D721Med (cell line): ENCODE measurements at regions not wholly inside any gene's neighbourhood (a gene's known extent, or its start where the extent isn't known, plus 50 kb on each side); places are given as distances from the start of the nearest gene placed in this dataset.

ENCODE experiments used
- DNase-seq: peaks from one replicate; pipeline ENCODE4 v3.0.0; 2011; ENCODE audit warnings: low spot score; ENCODE audit not compliant: insufficient read length
- FAIRE-seq: peaks from 2 replicates; lab custom pipeline; 2011; peaks lifted over from hg19 to GRCh38; lab: Jason Lieb, UNC
- TF ChIP-seq, protein P1 (sequence below): IDR thresholded peaks from 2 replicates; pipeline ENCODE4 v1.5.1; 2012; ENCODE audit warnings: mild to moderate bottlenecking, control low read depth; ENCODE audit not compliant: insufficient read depth; ENCODE audit errors: missing control alignments

DNA sequence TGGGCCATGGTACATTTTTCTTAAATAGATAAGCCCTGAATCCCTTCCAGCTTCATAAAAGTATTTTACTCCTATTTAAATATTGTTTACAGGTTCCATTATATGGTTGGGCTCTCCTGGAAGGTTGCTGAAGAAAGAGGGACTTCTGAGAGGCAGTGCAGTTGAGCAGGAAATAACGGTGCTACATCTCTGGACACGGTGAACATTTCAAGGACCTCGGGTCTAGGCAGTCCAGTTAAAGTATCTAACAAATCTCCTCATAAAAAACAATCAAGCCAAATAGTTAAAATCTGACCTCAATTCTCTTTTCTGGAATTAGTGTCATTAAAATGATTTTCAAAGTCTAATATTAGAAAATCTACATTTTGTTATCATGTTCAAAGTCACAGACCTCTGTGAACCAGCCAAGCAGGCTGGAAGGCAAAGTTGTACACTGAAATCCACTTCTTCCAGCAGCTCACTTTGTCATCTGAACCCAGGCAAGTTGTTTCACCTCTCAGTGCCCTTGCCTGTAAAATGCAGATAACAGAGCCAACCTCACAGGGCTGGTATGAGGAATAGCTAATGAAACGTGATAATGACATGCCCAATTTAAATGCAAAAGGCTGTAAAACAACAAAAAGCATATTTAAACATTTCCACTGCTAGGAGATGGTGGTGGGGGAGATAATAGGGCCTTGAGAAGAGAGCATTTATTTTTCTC is 267.0 kb upstream of the KLF3 start:
- no peak for DNase-seq
- no peak for FAIRE-seq
- TF ChIP-seq, protein P1, sequence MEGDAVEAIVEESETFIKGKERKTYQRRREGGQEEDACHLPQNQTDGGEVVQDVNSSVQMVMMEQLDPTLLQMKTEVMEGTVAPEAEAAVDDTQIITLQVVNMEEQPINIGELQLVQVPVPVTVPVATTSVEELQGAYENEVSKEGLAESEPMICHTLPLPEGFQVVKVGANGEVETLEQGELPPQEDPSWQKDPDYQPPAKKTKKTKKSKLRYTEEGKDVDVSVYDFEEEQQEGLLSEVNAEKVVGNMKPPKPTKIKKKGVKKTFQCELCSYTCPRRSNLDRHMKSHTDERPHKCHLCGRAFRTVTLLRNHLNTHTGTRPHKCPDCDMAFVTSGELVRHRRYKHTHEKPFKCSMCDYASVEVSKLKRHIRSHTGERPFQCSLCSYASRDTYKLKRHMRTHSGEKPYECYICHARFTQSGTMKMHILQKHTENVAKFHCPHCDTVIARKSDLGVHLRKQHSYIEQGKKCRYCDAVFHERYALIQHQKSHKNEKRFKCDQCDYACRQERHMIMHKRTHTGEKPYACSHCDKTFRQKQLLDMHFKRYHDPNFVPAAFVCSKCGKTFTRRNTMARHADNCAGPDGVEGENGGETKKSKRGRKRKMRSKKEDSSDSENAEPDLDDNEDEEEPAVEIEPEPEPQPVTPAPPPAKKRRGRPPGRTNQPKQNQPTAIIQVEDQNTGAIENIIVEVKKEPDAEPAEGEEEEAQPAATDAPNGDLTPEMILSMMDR = no peak

DNA sequence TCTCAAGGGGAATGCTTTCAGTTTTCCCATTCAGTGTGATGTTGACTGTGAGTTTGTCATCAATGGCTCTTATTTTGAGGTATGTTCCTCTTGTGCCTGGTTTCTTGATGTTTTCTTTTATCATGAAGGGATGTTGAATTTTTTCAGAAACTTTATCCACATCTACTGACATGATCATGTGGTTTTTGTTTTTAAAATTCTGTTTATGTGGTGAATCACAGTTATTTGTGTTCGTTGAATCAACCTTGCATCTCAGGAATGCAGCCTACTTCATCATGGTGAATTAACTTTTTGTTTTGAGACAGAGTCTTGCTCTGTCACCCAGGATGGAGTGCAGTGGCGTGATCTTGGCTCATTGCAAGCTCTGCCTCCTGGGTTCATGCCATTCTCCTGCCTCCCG is 263.1 kb upstream of the KLF3 start:
- FAIRE-seq (no peak), DNase-seq (no peak)
- TF ChIP-seq, protein P1 = no peak

DNA sequence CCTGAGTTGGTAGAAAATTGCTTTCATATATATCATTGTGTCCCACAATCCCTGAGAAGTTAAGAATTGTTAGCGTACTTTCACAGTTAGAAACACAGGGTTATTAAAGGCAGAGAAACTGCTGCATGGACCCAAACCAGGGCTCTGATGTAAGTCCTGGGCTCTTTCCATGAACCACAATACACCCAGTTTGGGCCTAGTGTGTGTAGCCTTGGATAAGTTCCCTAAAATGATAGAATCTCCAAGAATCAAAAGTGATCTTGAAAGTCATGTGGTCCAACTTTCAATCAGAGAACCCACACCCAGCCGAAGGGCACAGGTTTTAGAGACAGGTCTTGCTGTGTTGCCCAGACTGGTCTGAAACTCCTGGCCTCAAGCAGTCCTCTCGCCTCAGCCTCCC is 257.8 kb upstream of the KLF3 start:
- DNase-seq (no peak), FAIRE-seq (no peak)
- TF ChIP-seq, protein P1 = no peak

DNA sequence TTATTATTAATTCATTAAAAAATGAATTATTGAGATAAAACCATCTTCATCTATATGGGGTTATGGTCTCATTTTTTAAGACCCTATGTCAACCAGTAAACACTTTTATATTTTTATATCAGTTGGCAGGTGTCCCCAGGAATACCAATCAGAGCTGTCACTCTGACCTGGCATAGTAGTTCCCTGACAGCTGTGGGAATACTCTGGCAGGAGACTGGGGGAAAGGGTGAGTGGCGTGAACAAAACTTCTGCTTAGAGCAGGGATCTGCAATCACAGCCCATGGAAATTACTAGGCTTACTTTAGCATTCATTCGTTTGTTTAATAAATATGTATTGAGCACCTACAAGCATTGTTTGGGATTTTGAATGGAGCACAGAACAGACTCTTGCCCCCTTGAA is 254.1 kb upstream of the KLF3 start:
- no peak for DNase-seq
- FAIRE-seq = no peak
- TF ChIP-seq, protein P1 = no peak

DNA sequence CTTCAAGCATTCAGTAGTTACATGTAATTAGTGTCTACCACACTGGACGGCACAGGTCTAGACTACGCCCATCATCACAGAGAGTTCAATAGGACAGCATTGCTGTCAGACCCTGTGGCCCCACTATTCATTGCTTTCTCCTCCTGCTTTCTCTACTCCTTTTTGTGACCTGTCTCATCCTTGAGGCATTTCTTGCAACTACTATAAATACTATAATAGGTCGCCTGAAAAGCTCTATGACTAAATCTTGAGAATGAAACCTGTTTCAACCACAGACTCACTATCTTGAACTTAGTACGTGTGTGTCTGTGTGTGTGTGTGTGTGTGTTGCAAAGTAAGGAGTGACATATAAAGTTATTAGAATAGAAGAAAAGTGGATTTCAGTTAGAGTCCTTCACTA is 252.9 kb upstream of the KLF3 start:
- DNase-seq (no peak), FAIRE-seq (no peak)
- TF ChIP-seq, protein P1 = no peak

DNA sequence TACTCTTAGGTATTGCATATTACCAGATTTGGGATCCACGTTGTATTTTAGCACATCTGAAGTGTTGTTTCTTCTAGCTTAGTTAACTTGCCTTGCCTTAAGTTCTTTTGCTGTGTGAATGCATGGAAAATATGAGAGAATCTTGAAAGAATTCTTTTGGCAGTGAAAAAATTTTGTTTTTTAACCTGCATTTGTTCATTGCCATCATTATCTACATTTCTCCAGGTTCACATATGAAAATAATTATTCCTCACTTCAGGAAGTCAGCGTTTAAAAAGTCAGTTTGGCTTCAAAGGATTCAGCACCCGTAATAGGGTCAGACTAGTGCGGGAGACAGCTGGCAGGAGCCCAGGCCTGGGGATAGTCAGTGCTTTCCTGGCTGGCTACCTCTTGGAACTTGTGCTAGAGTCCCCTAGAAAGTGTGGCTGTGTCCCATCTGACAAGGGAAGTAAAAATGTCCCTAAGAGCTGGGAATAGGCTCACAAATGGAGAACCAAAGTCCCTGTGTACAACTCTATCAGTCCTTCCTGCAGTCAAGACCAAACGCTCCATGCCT is 251.9 kb upstream of the KLF3 start:
- TF ChIP-seq, protein P1 = no peak
- FAIRE-seq (no peak), DNase-seq (no peak)
